GM23338 (cell line): ENCODE measurements at regions not wholly inside any gene's neighbourhood (a gene's known extent, or its start where the extent isn't known, plus 50 kb on each side); places are given as distances from the start of the nearest gene placed in this dataset.

Source experiments
- ATAC-seq: fragments of 200-7000 bp; cut with Tn5 transposase; 3 replicates; pipeline ENCODE4 v1.9.1; 2020
- DNase-seq: peaks from one replicate; pipeline ENCODE4 v3.0.0-alpha.2; 2015; ENCODE audit warnings: low spot score
- H2AFZ ChIP-seq: fragments of 200-600 bp; sonication (generic); 2 replicates; pipeline ENCODE4 v1.8.0; 2016; ENCODE audit warnings: antibody characterized with exemption, mild to moderate bottlenecking, moderate library complexity
- H3F3A ChIP-seq: fragments of 200-600 bp; sonication (generic); replicated peaks from 2 replicates; pipeline ENCODE4 v1.8.0; 2017; ENCODE audit warnings: antibody characterized with exemption, mixed run types, low read depth
- H3K27ac ChIP-seq: fragments of 200-600 bp; sonication (generic); 2 replicates; pipeline ENCODE4 v1.6.1; 2016; ENCODE audit warnings: low read depth
- H3K27me3 ChIP-seq: fragments of 200-600 bp; sonication (generic); 2 replicates; pipeline ENCODE4 v1.8.0; 2016; ENCODE audit warnings: mild to moderate bottlenecking, mixed run types, moderate library complexity; ENCODE audit not compliant: insufficient read depth
- H3K36me3 ChIP-seq: fragments of 200-600 bp; sonication (generic); 2 replicates; pipeline ENCODE4 v1.8.0; 2016; ENCODE audit warnings: mild to moderate bottlenecking; ENCODE audit not compliant: insufficient read depth
- H3K4me1 ChIP-seq: fragments of 200-600 bp; sonication (generic); 2 replicates; pipeline ENCODE4 v1.8.0; 2016; ENCODE audit warnings: mild to moderate bottlenecking, moderate library complexity; ENCODE audit not compliant: insufficient read depth
- H3K4me2 ChIP-seq: fragments of 200-600 bp; sonication (generic); 2 replicates; pipeline ENCODE4 v1.7.1; 2017; ENCODE audit warnings: mixed run types
- H3K4me3 ChIP-seq: fragments of 200-600 bp; sonication (generic); 2 replicates; pipeline ENCODE4 v1.6.1; 2016; ENCODE audit warnings: mixed run types
- H3K79me2 ChIP-seq: fragments of 200-600 bp; sonication (generic); replicated peaks from 2 replicates; pipeline ENCODE4 v1.8.0; 2017; ENCODE audit warnings: mild to moderate bottlenecking; ENCODE audit not compliant: insufficient read depth
- H3K9me2 ChIP-seq: fragments of 200-600 bp; sonication (generic); 2 replicates; pipeline ENCODE4 v1.8.0; 2017; ENCODE audit not compliant: insufficient read depth
- H4K20me1 ChIP-seq: fragments of 200-600 bp; sonication (generic); replicated peaks from 2 replicates; pipeline ENCODE4 v1.8.0; 2017; ENCODE audit warnings: mild to moderate bottlenecking; ENCODE audit not compliant: insufficient read depth
- H3K27ac Mint-ChIP-seq: 2 replicates; pipeline ENCODE4 v1.8.0; 2020; ENCODE audit warnings: inconsistent platforms, mild to moderate bottlenecking, moderate library complexity, mixed read lengths
- H3K27me3 Mint-ChIP-seq: 3 replicates; pipeline ENCODE4 v1.8.0; 2022; ENCODE audit warnings: low read depth, mild to moderate bottlenecking, moderate library complexity, mixed read lengths, inconsistent platforms; ENCODE audit not compliant: insufficient read depth, poor library complexity
- H3K36me3 Mint-ChIP-seq: 3 replicates; pipeline ENCODE4 v1.8.0; 2021; ENCODE audit warnings: low read depth, mild to moderate bottlenecking, inconsistent platforms, moderate library complexity, mixed read lengths
- H3K4me1 Mint-ChIP-seq: 3 replicates; pipeline ENCODE4 v1.8.0; 2020; ENCODE audit warnings: mild to moderate bottlenecking, inconsistent platforms, mixed read lengths
- H3K4me3 Mint-ChIP-seq: 3 replicates; pipeline ENCODE4 v1.8.0; 2021; ENCODE audit warnings: moderate library complexity, mild to moderate bottlenecking, inconsistent platforms, mixed read lengths
- H3K9me3 Mint-ChIP-seq: 3 replicates; pipeline ENCODE4 v1.8.0; 2020; ENCODE audit warnings: moderate library complexity, mild to moderate bottlenecking, inconsistent platforms, mixed read lengths
- CREB1 ChIP-seq: fragments of 250-450 bp; sonication (Bioruptor Pico); IDR thresholded peaks from 2 replicates; pipeline ENCODE4 v1.5.0; 2020; ENCODE audit warnings: low read depth, mild to moderate bottlenecking, moderate library complexity
- EZH2phosphoT487 ChIP-seq: fragments of 200-600 bp; sonication (generic); IDR thresholded peaks from one replicate; pipeline ENCODE4 v1.8.1; 2018; ENCODE audit warnings: antibody characterized with exemption; ENCODE audit not compliant: unreplicated experiment
- NANOG ChIP-seq: IDR thresholded peaks from 2 replicates; pipeline ENCODE4 v1.6.1; 2016; ENCODE audit warnings: antibody characterized with exemption, borderline replicate concordance
- POLR2AphosphoS5 ChIP-seq: IDR thresholded peaks from 2 replicates; pipeline ENCODE4 v1.6.1; 2016; ENCODE audit warnings: antibody characterized with exemption, low read depth
- STAT1 ChIP-seq: IDR thresholded peaks from one replicate; pipeline ENCODE4 v1.6.1; 2016; ENCODE audit warnings: antibody characterized with exemption; ENCODE audit not compliant: unreplicated experiment
- ZNF114 ChIP-seq: fragments of 250-450 bp; sonication (Bioruptor Pico); IDR thresholded peaks from 2 replicates; pipeline ENCODE4 v1.5.0; 2020; ENCODE audit warnings: mild to moderate bottlenecking, moderate library complexity
- ZNF331 ChIP-seq: fragments of 250-450 bp; sonication (Bioruptor Pico); IDR thresholded peaks from 2 replicates; pipeline ENCODE4 v1.5.0; 2020; ENCODE audit warnings: low read depth, mild to moderate bottlenecking, moderate library complexity
- TF ChIP-seq, protein P1 (sequence below): IDR thresholded peaks from one replicate; pipeline ENCODE4 v1.6.1; 2018; ENCODE audit warnings: antibody characterized with exemption; ENCODE audit not compliant: unreplicated experiment
- TF ChIP-seq, protein P2 (sequence below), 2 experiments: fragments of 200-600 bp in 1 of 2; sonication (generic) in 1 of 2; conservative IDR thresholded peaks; 2 replicates each; pipeline versions ENCODE4 v1.5.1 to v1.6.1; 2016 to 2017; ENCODE audit warnings: antibody characterized with exemption in 2 of 2, low read depth in 2 of 2, mild to moderate bottlenecking in 2 of 2, moderate library complexity in 1 of 2
- TF ChIP-seq, protein P3 (sequence below): IDR thresholded peaks from 2 replicates; pipeline ENCODE4 v1.6.1; 2016; ENCODE audit warnings: antibody characterized with exemption

DNA sequence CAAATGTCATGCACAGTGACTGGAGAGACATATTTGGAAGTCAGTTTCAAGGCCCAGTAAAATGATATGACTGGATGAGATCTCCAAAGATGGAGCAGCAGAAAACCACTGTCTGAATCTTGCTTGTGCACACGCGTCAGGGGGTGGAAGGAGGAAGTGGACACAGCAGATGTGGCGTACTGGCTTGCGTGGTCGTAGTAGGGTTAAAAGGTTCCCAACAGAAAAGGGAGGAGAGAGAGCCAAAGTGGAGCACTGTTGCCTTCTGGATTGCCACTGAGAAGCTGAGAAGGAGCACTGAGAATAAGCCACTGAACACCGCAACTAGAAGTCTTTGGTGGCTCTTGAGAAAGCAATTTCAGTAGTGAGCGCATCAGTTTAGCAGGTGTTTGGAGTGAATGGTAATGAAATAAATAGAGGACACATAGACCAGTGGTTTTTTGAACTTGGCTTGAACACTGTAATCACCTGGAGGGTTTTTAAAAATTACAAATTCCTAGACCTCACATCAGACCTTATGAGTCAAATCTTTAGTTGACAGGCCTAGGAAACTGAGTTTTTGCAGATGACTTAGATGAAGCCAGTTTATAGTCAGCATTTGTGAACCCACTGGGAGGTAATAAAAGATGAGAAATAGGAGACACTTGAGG, 227.3 kb downstream of the PTEN start:
- Histone ChIP-seq H3K36me3 (no peaks in the 10 kb centered on the region), H3K9me2 (no peaks in the 10 kb centered on the region), H4K20me1 (no peaks in the 10 kb centered on the region), H3K27ac (no peak overlapping the region), H3K79me2 (no peaks in the 10 kb centered on the region), H3K27me3 (no peaks in the 10 kb centered on the region), H2AFZ (no peak overlapping the region), H3K4me1 (no peaks in the 10 kb centered on the region), H3K4me2 (no peak overlapping the region), H3K4me3 (no peak overlapping the region), H3F3A (no peaks in the 10 kb centered on the region)
- H3K27ac Mint-ChIP-seq = no peak overlapping the region
- H3K4me1 Mint-ChIP-seq = no peaks in the 10 kb centered on the region
- H3K27me3 Mint-ChIP-seq = no peaks in the 10 kb centered on the region
- no peak overlapping the region for H3K4me3 Mint-ChIP-seq
- no peak for ATAC-seq
- no peaks in the 10 kb centered on the region for H3K36me3 Mint-ChIP-seq
- no peaks in the 10 kb centered on the region for H3K9me3 Mint-ChIP-seq
- DNase-seq = no peak
- TF ChIP-seq, protein P1, sequence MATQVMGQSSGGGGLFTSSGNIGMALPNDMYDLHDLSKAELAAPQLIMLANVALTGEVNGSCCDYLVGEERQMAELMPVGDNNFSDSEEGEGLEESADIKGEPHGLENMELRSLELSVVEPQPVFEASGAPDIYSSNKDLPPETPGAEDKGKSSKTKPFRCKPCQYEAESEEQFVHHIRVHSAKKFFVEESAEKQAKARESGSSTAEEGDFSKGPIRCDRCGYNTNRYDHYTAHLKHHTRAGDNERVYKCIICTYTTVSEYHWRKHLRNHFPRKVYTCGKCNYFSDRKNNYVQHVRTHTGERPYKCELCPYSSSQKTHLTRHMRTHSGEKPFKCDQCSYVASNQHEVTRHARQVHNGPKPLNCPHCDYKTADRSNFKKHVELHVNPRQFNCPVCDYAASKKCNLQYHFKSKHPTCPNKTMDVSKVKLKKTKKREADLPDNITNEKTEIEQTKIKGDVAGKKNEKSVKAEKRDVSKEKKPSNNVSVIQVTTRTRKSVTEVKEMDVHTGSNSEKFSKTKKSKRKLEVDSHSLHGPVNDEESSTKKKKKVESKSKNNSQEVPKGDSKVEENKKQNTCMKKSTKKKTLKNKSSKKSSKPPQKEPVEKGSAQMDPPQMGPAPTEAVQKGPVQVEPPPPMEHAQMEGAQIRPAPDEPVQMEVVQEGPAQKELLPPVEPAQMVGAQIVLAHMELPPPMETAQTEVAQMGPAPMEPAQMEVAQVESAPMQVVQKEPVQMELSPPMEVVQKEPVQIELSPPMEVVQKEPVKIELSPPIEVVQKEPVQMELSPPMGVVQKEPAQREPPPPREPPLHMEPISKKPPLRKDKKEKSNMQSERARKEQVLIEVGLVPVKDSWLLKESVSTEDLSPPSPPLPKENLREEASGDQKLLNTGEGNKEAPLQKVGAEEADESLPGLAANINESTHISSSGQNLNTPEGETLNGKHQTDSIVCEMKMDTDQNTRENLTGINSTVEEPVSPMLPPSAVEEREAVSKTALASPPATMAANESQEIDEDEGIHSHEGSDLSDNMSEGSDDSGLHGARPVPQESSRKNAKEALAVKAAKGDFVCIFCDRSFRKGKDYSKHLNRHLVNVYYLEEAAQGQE = no peak
- TF ChIP-seq CREB1 (CRISPR knock-in tag) = no peak
- TF ChIP-seq POLR2AphosphoS5 = no peak
- TF ChIP-seq, protein P2, sequence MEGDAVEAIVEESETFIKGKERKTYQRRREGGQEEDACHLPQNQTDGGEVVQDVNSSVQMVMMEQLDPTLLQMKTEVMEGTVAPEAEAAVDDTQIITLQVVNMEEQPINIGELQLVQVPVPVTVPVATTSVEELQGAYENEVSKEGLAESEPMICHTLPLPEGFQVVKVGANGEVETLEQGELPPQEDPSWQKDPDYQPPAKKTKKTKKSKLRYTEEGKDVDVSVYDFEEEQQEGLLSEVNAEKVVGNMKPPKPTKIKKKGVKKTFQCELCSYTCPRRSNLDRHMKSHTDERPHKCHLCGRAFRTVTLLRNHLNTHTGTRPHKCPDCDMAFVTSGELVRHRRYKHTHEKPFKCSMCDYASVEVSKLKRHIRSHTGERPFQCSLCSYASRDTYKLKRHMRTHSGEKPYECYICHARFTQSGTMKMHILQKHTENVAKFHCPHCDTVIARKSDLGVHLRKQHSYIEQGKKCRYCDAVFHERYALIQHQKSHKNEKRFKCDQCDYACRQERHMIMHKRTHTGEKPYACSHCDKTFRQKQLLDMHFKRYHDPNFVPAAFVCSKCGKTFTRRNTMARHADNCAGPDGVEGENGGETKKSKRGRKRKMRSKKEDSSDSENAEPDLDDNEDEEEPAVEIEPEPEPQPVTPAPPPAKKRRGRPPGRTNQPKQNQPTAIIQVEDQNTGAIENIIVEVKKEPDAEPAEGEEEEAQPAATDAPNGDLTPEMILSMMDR (conservative IDR thresholded peaks at IDR 0.05; ENCODE audit: low read depth in 2 of 2) = no peak
- no peak for TF ChIP-seq NANOG
- no peak for TF ChIP-seq ZNF114
- TF ChIP-seq ZNF331 (CRISPR knock-in tag) = no peak
- TF ChIP-seq EZH2phosphoT487 = no peak
- TF ChIP-seq STAT1 = no peak
- TF ChIP-seq, protein P3, sequence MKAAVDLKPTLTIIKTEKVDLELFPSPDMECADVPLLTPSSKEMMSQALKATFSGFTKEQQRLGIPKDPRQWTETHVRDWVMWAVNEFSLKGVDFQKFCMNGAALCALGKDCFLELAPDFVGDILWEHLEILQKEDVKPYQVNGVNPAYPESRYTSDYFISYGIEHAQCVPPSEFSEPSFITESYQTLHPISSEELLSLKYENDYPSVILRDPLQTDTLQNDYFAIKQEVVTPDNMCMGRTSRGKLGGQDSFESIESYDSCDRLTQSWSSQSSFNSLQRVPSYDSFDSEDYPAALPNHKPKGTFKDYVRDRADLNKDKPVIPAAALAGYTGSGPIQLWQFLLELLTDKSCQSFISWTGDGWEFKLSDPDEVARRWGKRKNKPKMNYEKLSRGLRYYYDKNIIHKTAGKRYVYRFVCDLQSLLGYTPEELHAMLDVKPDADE = no peak
